Omental fat pad (tissue), 3 donors: ENCODE measurements at regions not wholly inside any gene's neighbourhood (a gene's known extent, or its start where the extent isn't known, plus 50 kb on each side); places are given as distances from the start of the nearest gene placed in this dataset.

Experiments used
- ATAC-seq: fragments of 150-250 bp; one replicate; pipeline ENCODE4 v1.9.1; 2016; ENCODE audit warnings: mild to moderate bottlenecking, moderate library complexity; ENCODE audit not compliant: low FRiP score
- DNase-seq: peaks from one replicate; pipeline ENCODE4 v3.0.0-alpha.2; 2019; ENCODE audit warnings: low spot score
- CTCF ChIP-seq, 3 donors: fragments of 450-650 bp; IDR thresholded peaks; one replicate each; pipeline ENCODE4 v1.5.1; 2016 to 2017; ENCODE audit warnings: antibody characterized with exemption in 3 of 3, mild to moderate bottlenecking in 3 of 3, moderate library complexity in 2 of 3

- no peak for DNase-seq
- no peak for TF ChIP-seq CTCF (IDR thresholded peaks at IDR 0.05)
- ATAC-seq: no peak
Observed at GRCh38 chr6:110033101-110033500, 55.0 kb downstream of the GPR6 start.

GRCh38 chr6:110033749-110034666, 55.9 kb downstream of the GPR6 start:
- TF ChIP-seq CTCF (IDR thresholded peaks at IDR 0.05): no peak
- no peak for DNase-seq
- no peak for ATAC-seq

- no peak for DNase-seq
- no peak for TF ChIP-seq CTCF (IDR thresholded peaks at IDR 0.05)
- ATAC-seq: no peak
Observed at GRCh38 chr6:110034667-110035036, 56.5 kb downstream of the GPR6 start.

GRCh38 chr6:110035321-110035720, 57.2 kb downstream of the GPR6 start:
- DNase-seq (no peak), ATAC-seq (no peak)
- TF ChIP-seq CTCF (IDR thresholded peaks at IDR 0.05): no peak

GRCh38 chr6:110036408-110037302, 58.5 kb downstream of the GPR6 start:
- ATAC-seq (no peak), DNase-seq (no peak)
- TF ChIP-seq CTCF (IDR thresholded peaks at IDR 0.05): no peak

GRCh38 chr6:110037726-110038295, 59.7 kb downstream of the GPR6 start:
- ATAC-seq (no peak), DNase-seq (no peak)
- no peak for TF ChIP-seq CTCF (IDR thresholded peaks at IDR 0.05)
